GM12873 (cell line): ENCODE measurements at regions not wholly inside any gene's neighbourhood (a gene's known extent, or its start where the extent isn't known, plus 50 kb on each side); places are given as distances from the start of the nearest gene placed in this dataset.

ENCODE experiments used
- CTCF ChIP-seq: IDR thresholded peaks from 2 replicates; pipeline ENCODE4 v1.5.1; 2012; ENCODE audit warnings: low read depth, mild to moderate bottlenecking, moderate library complexity, low read length, control low read depth; ENCODE audit not compliant: insufficient read depth; ENCODE audit errors: missing control alignments

GRCh38 chr12:125284087-125284486 lies 218.9 kb downstream of the AACS start:
- no peak for TF ChIP-seq CTCF

GRCh38 chr12:125284945-125285685 lies 219.9 kb downstream of the AACS start:
- no peak for TF ChIP-seq CTCF

- TF ChIP-seq CTCF, result no peak
Measured at GRCh38 chr12:125286005-125286727, 220.9 kb downstream of the AACS start.

GRCh38 chr12:125287155-125287847 lies 222.1 kb downstream of the AACS start:
- no peak for TF ChIP-seq CTCF

GRCh38 chr12:125288931-125289928 lies 224.0 kb downstream of the AACS start:
- no peak for TF ChIP-seq CTCF

GRCh38 chr12:125289970-125290369 lies 224.7 kb downstream of the AACS start:
- no peak for TF ChIP-seq CTCF
